Activated CD4-positive, alpha-beta T cell treated with anti-CD3 and anti-CD28 coated beads, Interleukin-2, amount 10 ng/mL, durations not matched to agents 7 days and 5 days (primary cell): ENCODE measurements at regions not wholly inside any gene's neighbourhood (a gene's known extent, or its start where the extent isn't known, plus 50 kb on each side); places are given as distances from the start of the nearest gene placed in this dataset.
"Not testable (repeated sequence)": the region's sequence is repeated elsewhere in the genome, so short reads cannot be mapped to it uniquely, and the experiment has no call there.

Source experiments
- CTCF ChIA-PET: fragments of 350-600 bp; sonication (Branson Sonifier 250); formaldehyde crosslinking; loops from one replicate; lab custom pipeline; 2021; ENCODE audit warnings: antibody characterized with exemption; lab: Charles Lee
- POLR2A ChIA-PET: fragments of 350-600 bp; sonication (Branson Sonifier 250); formaldehyde crosslinking; loops from one replicate; lab custom pipeline; 2021; ENCODE audit warnings: antibody characterized with exemption; lab: Charles Lee
- DNase-seq: peaks from one replicate; pipeline ENCODE4 v3.0.0-alpha.2; 2020
- H3K27ac Mint-ChIP-seq: one replicate; pipeline ENCODE4 v1.8.0; 2021; ENCODE audit warnings: mild to moderate bottlenecking, moderate library complexity, mixed read lengths
- H3K27me3 Mint-ChIP-seq: one replicate; pipeline ENCODE4 v1.8.0; 2021; ENCODE audit warnings: mixed read lengths
- H3K36me3 Mint-ChIP-seq: one replicate; pipeline ENCODE4 v1.8.0; 2021; ENCODE audit warnings: low read depth, mixed read lengths
- H3K4me1 Mint-ChIP-seq: one replicate; pipeline ENCODE4 v1.8.0; 2021; ENCODE audit warnings: mixed read lengths
- H3K4me3 Mint-ChIP-seq: one replicate; pipeline ENCODE4 v1.8.0; 2021; ENCODE audit warnings: mild to moderate bottlenecking, moderate library complexity, mixed read lengths
- H3K9me3 Mint-ChIP-seq: one replicate; pipeline ENCODE4 v1.8.0; 2021; ENCODE audit warnings: mixed read lengths

- POLR2A ChIA-PET, result no interaction called here
- no peaks in the 10 kb centered on the region for H3K27me3 Mint-ChIP-seq
- H3K36me3 Mint-ChIP-seq, result no peaks in the 10 kb centered on the region
- CTCF ChIA-PET, result no interaction called here
- no peak for DNase-seq
- no peak overlapping the region for H3K27ac Mint-ChIP-seq
- H3K4me1 Mint-ChIP-seq, result no peaks in the 10 kb centered on the region
- H3K9me3 Mint-ChIP-seq, result no peaks in the 10 kb centered on the region
- H3K4me3 Mint-ChIP-seq, result no peak overlapping the region
Observed at GRCh38 chr12:73984552-73984951, 553.1 kb upstream of the ATXN7L3B start.

DNA sequence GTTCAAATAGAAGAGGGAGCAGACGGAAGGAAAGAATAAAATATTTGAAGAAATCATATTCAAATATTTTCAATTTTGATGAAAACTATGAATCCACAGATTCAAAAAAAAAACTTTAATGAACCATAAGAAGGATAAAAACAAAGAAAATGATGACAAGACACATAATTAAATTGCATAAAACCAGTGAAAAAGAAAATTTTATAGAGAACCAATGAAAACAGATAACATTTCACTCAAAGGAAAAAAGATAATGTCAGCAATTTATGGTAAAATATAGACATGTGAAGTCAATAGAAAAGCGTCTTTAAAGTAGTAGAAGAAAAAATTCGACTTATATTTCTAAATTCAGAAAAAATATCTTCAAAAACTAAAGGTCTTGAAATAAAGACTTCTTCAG lies 546.5 kb upstream of the ATXN7L3B start:
- no peaks in the 10 kb centered on the region for H3K36me3 Mint-ChIP-seq
- H3K9me3 Mint-ChIP-seq, result no peaks in the 10 kb centered on the region
- no peaks in the 10 kb centered on the region for H3K4me1 Mint-ChIP-seq
- no peak overlapping the region for H3K27ac Mint-ChIP-seq
- POLR2A ChIA-PET, result no interaction called here
- no peak for DNase-seq
- H3K27me3 Mint-ChIP-seq, result no peaks in the 10 kb centered on the region
- CTCF ChIA-PET, result no interaction called here
- H3K4me3 Mint-ChIP-seq, result no peak overlapping the region

GRCh38 chr12:73998894-73999293 lies 538.7 kb upstream of the ATXN7L3B start:
- no peak for DNase-seq
- ChIA-PET POLR2A (no interaction called here), CTCF (no interaction called here)
- no peaks in the 10 kb centered on the region for H3K4me1 Mint-ChIP-seq
- no peaks in the 10 kb centered on the region for H3K36me3 Mint-ChIP-seq
- H3K4me3 Mint-ChIP-seq, result no peak overlapping the region
- no peaks in the 10 kb centered on the region for H3K27me3 Mint-ChIP-seq
- no peaks in the 10 kb centered on the region for H3K9me3 Mint-ChIP-seq
- no peak overlapping the region for H3K27ac Mint-ChIP-seq

DNA sequence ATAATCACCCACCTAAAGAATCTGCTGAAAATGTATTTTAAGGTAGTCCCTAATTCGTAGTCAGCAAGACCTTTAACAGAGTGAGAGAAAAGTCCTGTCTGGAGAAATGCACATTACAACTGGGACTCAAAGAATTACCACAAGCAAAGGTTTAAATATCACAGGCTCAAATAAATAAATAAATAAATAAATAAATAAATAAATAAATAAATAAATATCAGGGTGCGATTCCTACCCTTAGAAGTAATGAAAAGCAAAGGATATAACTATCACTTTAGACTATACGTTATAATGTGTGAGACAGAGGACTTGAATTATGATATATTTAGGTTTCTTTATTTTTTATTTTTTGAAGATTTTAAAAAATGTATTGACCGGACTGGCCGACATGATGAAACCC lies 522.5 kb upstream of the ATXN7L3B start:
- H3K27me3 Mint-ChIP-seq, result no peaks in the 10 kb centered on the region

GRCh38 chr12:74016324-74016723 lies 521.3 kb upstream of the ATXN7L3B start:
- H3K9me3 Mint-ChIP-seq, H3K27ac Mint-ChIP-seq, H3K4me1 Mint-ChIP-seq, H3K27me3 Mint-ChIP-seq, CTCF ChIA-PET, DNase-seq, POLR2A ChIA-PET, H3K4me3 Mint-ChIP-seq, H3K36me3 Mint-ChIP-seq: not testable (repeated sequence)

More for the DNA sequence above, 522.5 kb upstream of the ATXN7L3B start:
- Mint-ChIP-seq H3K27ac (no peak overlapping the region), H3K36me3 (no peaks in the 10 kb centered on the region), H3K4me3 (no peak overlapping the region), H3K4me1 (no peaks in the 10 kb centered on the region), H3K9me3 (no peaks in the 10 kb centered on the region)
- CTCF ChIA-PET, result no interaction called here
- no peak for DNase-seq
- POLR2A ChIA-PET, result no interaction called here

- Mint-ChIP-seq H3K27me3 (no peaks in the 10 kb centered on the region), H3K4me1 (no peaks in the 10 kb centered on the region), H3K36me3 (no peaks in the 10 kb centered on the region), H3K9me3 (no peaks in the 10 kb centered on the region), H3K4me3 (no peak overlapping the region), H3K27ac (no peak overlapping the region)
- CTCF ChIA-PET, result no interaction called here
- DNase-seq, result no peak
- POLR2A ChIA-PET, result no interaction called here
Observed at GRCh38 chr12:74018849-74019248, 518.8 kb upstream of the ATXN7L3B start.

DNA sequence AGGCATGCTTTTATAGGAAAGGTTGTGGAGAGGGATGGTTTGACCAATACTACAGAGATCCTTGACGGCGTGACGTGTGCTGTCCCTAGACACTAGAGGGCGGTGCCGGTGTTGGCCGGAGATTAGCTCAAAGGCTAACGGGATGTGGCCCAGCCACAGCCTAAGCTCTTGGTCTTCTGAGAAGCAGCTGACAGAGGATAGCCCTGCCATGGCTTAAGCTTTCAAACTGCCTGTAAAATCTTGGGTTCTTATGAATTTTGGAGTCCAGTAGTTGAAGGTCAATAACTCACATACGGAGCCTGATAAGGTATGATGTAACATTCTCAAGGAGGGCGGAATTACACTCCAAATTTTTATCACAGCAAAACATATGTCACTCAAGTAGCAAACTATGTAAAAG lies 515.7 kb upstream of the ATXN7L3B start:
- CTCF ChIA-PET, result no interaction called here
- POLR2A ChIA-PET, result no interaction called here

GRCh38 chr12:74031045-74031444 lies 506.6 kb upstream of the ATXN7L3B start:
- CTCF ChIA-PET, result no interaction called here
- no peaks in the 10 kb centered on the region for H3K36me3 Mint-ChIP-seq
- no peak overlapping the region for H3K27ac Mint-ChIP-seq

More for the DNA sequence above, 515.7 kb upstream of the ATXN7L3B start:
- no peaks in the 10 kb centered on the region for H3K27me3 Mint-ChIP-seq
- no peaks in the 10 kb centered on the region for H3K4me1 Mint-ChIP-seq
- H3K4me3 Mint-ChIP-seq, result no peak overlapping the region
- DNase-seq, result no peak
- no peaks in the 10 kb centered on the region for H3K36me3 Mint-ChIP-seq
- H3K27ac Mint-ChIP-seq, result no peak overlapping the region
- no peaks in the 10 kb centered on the region for H3K9me3 Mint-ChIP-seq

GRCh38 chr12:74033531-74033930 lies 504.1 kb upstream of the ATXN7L3B start:
- H3K4me3 Mint-ChIP-seq, result no peak overlapping the region
- H3K9me3 Mint-ChIP-seq, result peaks cover 4% of the 10 kb centered on the region
- no peak for DNase-seq
- H3K27me3 Mint-ChIP-seq, result no peaks in the 10 kb centered on the region
- ChIA-PET CTCF (no interaction called here), POLR2A (no interaction called here)
- H3K27ac Mint-ChIP-seq, result no peak overlapping the region
- no peaks in the 10 kb centered on the region for H3K4me1 Mint-ChIP-seq
- H3K36me3 Mint-ChIP-seq, result no peaks in the 10 kb centered on the region

More at GRCh38 chr12:74031045-74031444, 506.6 kb upstream of the ATXN7L3B start:
- Mint-ChIP-seq H3K27me3 (no peaks in the 10 kb centered on the region), H3K9me3 (no peaks in the 10 kb centered on the region), H3K4me3 (no peak overlapping the region), H3K4me1 (no peaks in the 10 kb centered on the region)
- no peak for DNase-seq
- POLR2A ChIA-PET, result no interaction called here

GRCh38 chr12:74039138-74039537 lies 498.5 kb upstream of the ATXN7L3B start:
- DNase-seq, H3K27ac Mint-ChIP-seq, H3K4me1 Mint-ChIP-seq, H3K27me3 Mint-ChIP-seq, H3K4me3 Mint-ChIP-seq, POLR2A ChIA-PET, CTCF ChIA-PET, H3K9me3 Mint-ChIP-seq, H3K36me3 Mint-ChIP-seq: not testable (repeated sequence)

GRCh38 chr12:74043343-74043742 lies 494.3 kb upstream of the ATXN7L3B start:
- ChIA-PET CTCF (no interaction called here), POLR2A (no interaction called here)
- Mint-ChIP-seq H3K27ac (no peak overlapping the region), H3K4me3 (no peak overlapping the region), H3K27me3 (no peaks in the 10 kb centered on the region), H3K36me3 (no peaks in the 10 kb centered on the region), H3K9me3 (no peaks in the 10 kb centered on the region), H3K4me1 (no peaks in the 10 kb centered on the region)
- no peak for DNase-seq

DNA sequence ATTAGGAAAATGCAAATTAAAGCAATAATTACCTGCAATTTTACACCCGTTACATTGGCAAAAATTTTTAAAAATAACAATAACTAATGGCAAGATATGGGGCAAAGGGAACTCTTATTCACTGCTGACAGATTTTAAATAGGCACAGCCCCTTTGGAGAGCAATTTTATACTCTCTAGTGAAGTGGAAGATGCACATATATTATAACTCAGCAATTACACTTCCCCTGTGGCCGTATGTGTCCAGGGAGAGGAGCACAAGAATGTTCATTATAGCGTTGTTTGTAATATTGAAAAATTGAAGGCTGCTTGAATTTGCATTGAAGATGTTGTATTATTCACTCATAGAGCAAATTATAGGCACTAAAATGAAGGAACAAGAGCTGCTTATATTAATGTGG lies 488.3 kb upstream of the ATXN7L3B start:
- H3K4me3 Mint-ChIP-seq, result no peak overlapping the region
- H3K9me3 Mint-ChIP-seq, result peaks cover 2% of the 10 kb centered on the region
- POLR2A ChIA-PET, result no interaction called here

DNA sequence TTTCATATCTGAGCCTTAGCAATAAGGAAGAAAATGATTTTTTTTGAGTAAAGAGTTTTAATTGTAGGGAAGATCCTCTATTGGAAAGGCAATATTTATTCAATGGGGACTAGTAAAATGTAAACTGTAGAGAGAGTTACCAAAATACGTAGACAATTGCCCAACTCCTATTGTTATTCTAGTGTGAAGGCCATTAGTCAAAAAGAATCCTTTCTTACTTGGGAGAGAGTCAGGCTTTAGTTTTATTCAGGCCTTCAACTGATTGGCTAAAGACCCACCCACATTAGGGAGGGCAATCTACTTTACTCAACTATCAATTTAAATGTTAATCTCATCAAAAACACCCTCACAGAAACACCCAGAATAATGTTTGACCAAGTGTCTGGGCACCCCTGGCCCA lies 485.8 kb upstream of the ATXN7L3B start:
- no peak overlapping the region for H3K4me3 Mint-ChIP-seq
- no peaks in the 10 kb centered on the region for H3K4me1 Mint-ChIP-seq
- no peaks in the 10 kb centered on the region for H3K27me3 Mint-ChIP-seq
- no peaks in the 10 kb centered on the region for H3K36me3 Mint-ChIP-seq
- peaks cover 2% of the 10 kb centered on the region for H3K9me3 Mint-ChIP-seq
- H3K27ac Mint-ChIP-seq, result no peak overlapping the region
- CTCF ChIA-PET, result no interaction called here
- POLR2A ChIA-PET, result no interaction called here
- no peak for DNase-seq

More for the DNA sequence above, 488.3 kb upstream of the ATXN7L3B start:
- Mint-ChIP-seq H3K36me3 (no peaks in the 10 kb centered on the region), H3K4me1 (no peaks in the 10 kb centered on the region), H3K27me3 (no peaks in the 10 kb centered on the region), H3K27ac (no peak overlapping the region)
- DNase-seq, result no peak
- CTCF ChIA-PET, result no interaction called here

GRCh38 chr12:74066476-74066875 lies 471.2 kb upstream of the ATXN7L3B start:
- no peak for DNase-seq
- Mint-ChIP-seq H3K9me3 (peaks cover 17% of the 10 kb centered on the region), H3K27ac (no peak overlapping the region), H3K36me3 (no peaks in the 10 kb centered on the region), H3K4me1 (no peaks in the 10 kb centered on the region), H3K4me3 (no peak overlapping the region), H3K27me3 (no peaks in the 10 kb centered on the region)
- ChIA-PET POLR2A (no interaction called here), CTCF (no interaction called here)
